Embryonic facial prominence (tissue), 1 donor: ENCODE measurements at regions not wholly inside any gene's neighbourhood (a gene's known extent, or its start where the extent isn't known, plus 50 kb on each side); places are given as distances from the start of the nearest gene placed in this dataset.

Experiments used
- DNase-seq: peaks from one replicate; pipeline ENCODE4 v3.0.0-alpha.2; 2016; ENCODE audit errors: extremely low spot score

GRCh38 chr11:92533657-92534335, 309.2 kb downstream of the FAT3 start:
- DNase-seq, result no peak

- DNase-seq, result no peak
Observed at GRCh38 chr11:92536883-92537282, 312.3 kb downstream of the FAT3 start.

GRCh38 chr11:92540096-92540495, 315.5 kb downstream of the FAT3 start:
- DNase-seq, result no peak

GRCh38 chr11:92545906-92546471, 321.4 kb downstream of the FAT3 start:
- no peak for DNase-seq

- no peak for DNase-seq
Observed at GRCh38 chr11:92546603-92547002, 322.0 kb downstream of the FAT3 start.

GRCh38 chr11:92550411-92550810, 325.8 kb downstream of the FAT3 start:
- no peak for DNase-seq

GRCh38 chr11:92550871-92551270, 326.3 kb downstream of the FAT3 start:
- no peak for DNase-seq

GRCh38 chr11:92552942-92553341, 328.3 kb downstream of the FAT3 start:
- DNase-seq, result no peak

- DNase-seq, result no peak
Observed at GRCh38 chr11:92554688-92555087, 330.1 kb downstream of the FAT3 start.

- DNase-seq, result no peak
Observed at GRCh38 chr11:92556431-92556830, 331.8 kb downstream of the FAT3 start.

- no peak for DNase-seq
Observed at GRCh38 chr11:92557879-92558278, 333.3 kb downstream of the FAT3 start.

- no peak for DNase-seq
Observed at GRCh38 chr11:92558323-92558722, 333.7 kb downstream of the FAT3 start.

- no peak for DNase-seq
Observed at GRCh38 chr11:92569726-92570125, 345.1 kb downstream of the FAT3 start.

- DNase-seq, result no peak
Observed at GRCh38 chr11:92572559-92572958, 347.9 kb downstream of the FAT3 start.

- no peak for DNase-seq
Observed at GRCh38 chr11:92576315-92576714, 351.7 kb downstream of the FAT3 start.

- DNase-seq, result no peak
Observed at GRCh38 chr11:92580908-92581307, 356.3 kb downstream of the FAT3 start.

GRCh38 chr11:92588393-92588792, 363.8 kb downstream of the FAT3 start:
- DNase-seq, result no peak

- no peak for DNase-seq
Observed at GRCh38 chr11:92589512-92589911, 364.9 kb downstream of the FAT3 start.

- no peak for DNase-seq
Observed at GRCh38 chr11:92591521-92591920, 366.9 kb downstream of the FAT3 start.

- no peak for DNase-seq
Observed at GRCh38 chr11:92594251-92594650, 369.6 kb downstream of the FAT3 start.

- DNase-seq, result no peak
Observed at GRCh38 chr11:92595052-92595451, 370.4 kb downstream of the FAT3 start.

- DNase-seq, result no peak
Observed at GRCh38 chr11:92596596-92597317, 372.1 kb downstream of the FAT3 start.

GRCh38 chr11:92601048-92601447, 368.4 kb upstream of the MTNR1B start:
- no peak for DNase-seq
